ENCODE measurements at regions not wholly inside any gene's neighbourhood (a gene's known extent, or its start where the extent isn't known, plus 50 kb on each side); places are given as distances from the start of the nearest gene placed in this dataset.
"Not testable (repeated sequence)": the region's sequence is repeated elsewhere in the genome, so short reads cannot be mapped to it uniquely, and the experiment has no call there.

DNA sequence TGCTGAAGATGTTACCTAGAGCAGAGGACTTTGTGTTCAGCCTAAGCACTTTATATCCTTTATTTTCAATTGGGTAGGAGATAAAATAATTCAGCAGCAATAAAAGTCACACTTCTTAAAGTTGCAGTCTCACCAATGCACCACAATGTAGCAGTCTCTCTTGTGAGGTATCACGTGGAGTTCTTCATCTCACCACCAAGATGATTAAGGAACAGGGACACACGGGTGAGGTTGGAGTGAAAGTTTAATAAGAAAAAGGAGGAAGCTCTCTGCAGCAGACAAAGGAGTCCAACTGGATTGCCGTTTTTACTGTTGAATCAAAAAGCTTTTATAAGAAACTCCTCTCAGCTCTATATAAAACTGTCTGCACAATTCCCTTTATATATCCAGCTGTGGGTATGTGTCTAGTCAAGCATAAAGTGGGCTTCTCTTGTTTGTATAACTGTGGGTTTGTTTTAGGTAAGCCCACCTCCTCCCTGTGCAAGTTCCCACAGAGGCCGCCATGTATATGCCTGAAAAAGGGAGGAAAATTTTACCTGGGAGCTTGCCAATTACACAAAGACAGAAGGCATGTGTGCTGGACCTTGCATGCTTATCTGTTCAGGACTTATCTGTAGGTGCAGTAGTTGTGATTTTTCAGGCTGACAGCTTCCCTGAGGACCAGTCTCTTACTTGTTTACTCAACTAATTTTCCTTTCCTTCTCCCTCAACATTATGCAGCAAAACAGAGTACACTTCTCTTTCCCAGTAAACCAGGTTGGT, 1497.2 kb upstream of the TPTE start:
- TF ChIP-seq POLR2A, CTCF, POLR2AphosphoS5 (IDR thresholded peaks at IDR 0.05): not testable (repeated sequence)

Measured in stomach (tissue), 4 donors.